Fibroblast of the conjunctiva (primary cell): ENCODE measurements at regions not wholly inside any gene's neighbourhood (a gene's known extent, or its start where the extent isn't known, plus 50 kb on each side); places are given as distances from the start of the nearest gene placed in this dataset.

ENCODE experiments used
- DNase-seq: peaks from one replicate; pipeline ENCODE4 v3.0.0-alpha.2; 2010; ENCODE audit warnings: low read depth

DNA sequence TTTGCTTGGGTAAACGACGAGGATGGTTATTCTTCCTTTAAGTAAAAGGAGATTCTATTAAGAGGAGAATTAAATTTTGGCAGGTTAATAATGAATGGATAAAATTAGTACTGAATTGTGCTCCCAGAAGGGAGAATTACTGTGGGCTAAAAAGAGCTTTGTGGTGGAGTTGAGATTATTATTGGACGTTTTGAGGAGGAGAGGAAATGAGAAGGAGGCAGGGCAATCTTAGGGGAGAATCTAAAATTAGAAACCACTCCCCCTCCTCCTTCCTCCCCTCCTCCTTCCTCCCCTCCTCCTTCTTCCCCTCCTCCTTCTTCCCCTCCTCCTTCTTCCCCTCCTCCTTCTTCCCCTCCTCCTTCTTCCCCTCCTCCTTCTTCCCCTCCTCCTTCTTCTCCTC lies 331.8 kb downstream of the PRL start:
- DNase-seq, result no peak

DNA sequence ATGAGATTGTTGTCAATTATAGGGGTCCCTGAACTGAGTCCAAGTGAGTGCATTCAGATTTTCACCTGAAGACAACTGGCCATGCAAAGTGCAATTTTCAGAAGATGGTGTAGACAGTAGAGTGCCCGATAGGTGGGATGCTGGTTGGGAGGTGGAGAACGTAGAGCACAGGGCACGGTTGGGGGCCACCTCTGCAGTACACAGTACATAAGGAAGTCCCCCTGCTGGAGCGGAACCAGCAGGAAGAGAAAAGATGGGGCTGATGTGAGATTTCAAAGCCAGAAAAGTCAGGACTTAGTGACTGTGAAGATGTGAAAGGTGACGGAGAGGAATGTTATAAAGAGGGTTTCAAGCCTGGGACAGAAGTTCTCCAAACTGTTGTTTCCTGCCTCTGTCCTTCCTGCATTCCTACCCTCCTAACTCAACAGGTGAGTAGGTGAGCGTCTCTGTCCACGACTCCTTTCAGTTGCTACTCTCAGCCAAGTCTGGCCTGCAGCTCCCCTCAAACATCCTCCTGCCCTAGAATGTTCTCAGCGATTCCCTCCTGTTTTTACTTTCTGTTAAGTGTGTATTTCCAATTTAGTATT lies 330.8 kb downstream of the PRL start:
- no peak for DNase-seq

DNA sequence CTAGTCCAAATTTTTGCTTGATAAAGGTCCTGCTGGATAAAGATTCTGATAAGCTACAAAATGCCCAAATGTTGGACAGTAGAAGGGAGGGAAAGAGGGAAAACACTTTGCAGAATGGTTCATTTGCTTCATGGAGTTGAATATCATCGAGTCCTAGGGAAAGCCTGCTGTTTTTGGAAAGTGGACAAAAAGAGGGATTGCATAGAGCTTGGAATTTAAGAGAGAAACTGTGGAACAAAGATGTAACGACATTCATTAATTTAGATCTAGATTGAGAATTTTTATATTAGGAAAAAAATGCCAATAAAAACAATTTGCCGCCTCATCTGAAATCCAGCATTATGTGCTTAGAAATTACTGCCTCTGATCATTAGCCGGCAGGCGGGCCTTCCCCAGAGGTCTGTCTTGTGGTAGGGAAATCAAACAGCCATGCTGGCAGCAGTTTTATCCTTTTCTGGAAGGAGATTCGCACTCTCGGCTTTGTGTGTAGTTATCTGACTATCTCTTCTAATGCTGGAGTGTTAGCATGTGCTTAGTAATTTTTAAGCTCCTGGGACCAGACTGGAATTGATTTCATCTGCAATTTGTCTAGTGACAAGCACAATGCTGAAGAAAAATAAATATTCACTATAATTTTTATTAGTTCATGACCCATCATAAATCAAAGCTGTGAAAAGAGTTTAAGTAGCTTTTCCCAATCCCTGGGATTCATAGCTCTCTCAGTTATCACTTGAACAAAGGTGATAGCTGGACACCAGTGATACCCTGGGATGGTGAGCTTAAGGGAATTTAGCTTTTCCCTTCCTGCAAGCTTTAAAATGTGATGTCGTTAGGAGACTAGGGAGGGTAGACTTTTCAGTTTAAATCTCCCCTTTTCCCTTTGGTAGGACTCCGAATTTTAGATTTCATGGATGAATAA lies 329.5 kb downstream of the PRL start:
- no peak for DNase-seq

DNA sequence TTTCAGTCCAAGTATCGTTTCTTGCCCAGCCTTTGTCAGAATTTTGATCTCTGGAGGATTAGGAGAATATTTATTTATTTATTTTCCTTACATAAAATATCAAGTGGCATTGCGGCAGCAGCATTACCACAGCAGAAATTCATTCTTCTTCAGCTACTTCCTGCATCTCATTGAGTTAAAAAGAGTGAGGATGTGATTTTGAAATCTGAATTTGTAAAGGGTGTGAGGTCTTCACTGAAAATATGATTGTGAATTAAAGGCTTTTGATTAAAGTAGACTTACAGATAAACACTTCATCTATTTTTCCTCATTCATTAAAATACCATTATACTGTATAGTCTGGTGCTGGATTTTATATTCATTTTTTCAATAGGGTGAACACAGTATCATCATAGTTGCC lies 328.4 kb downstream of the PRL start:
- no peak for DNase-seq

DNA sequence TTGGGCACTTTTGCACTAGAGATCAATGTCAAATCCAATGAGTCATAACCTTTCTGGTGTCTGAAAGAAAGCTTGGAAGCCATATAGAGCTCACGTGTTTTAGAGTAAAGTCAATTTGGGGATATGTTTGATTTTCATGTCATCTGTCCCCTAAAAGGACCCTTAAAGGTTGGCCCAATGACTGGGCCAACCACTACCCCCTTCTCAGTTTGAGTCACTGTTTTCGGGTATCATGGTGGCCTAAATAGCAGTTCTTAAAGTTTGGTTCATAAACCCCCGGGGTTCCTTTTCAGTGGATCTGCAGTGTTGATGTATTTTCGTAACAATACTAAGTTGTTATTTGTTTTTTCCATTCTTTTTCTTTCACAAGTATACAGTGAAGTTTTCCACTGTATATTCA lies 327.6 kb downstream of the PRL start:
- no peak for DNase-seq

DNA sequence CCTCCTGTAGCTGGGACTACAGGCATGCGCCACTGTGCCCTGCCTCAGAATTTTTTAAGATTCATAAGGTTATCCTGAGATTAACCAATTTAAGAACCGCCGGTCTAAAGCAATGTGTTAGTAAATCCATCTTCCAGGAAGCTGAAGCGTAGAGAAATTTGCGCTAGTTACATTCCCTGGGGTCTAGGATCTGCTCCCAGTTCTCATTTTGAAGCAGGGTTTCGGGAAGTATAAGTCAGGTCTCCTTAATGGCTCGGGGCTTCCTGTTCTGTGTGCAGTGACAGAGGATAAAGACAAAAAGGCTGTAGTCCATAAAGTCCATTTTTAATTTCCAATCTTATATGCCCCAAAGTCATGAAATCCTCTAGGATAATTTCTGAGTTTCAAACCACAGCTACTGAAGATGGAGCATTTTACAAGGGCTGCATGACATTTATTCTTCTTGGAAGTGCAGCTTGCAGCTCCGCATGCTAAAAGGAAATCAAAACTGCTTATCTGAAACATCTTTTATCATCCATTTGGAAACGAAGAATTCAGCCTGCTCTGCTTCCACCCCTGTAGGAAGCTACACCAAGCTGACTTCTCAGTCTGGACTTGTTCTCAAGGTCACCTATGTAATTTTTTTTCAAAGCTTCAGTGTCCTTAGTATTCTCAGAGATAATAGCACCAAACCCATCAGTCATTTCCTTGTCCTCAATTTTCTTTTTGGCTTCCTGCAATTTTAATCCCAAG lies 326.1 kb downstream of the PRL start:
- no peak for DNase-seq

DNA sequence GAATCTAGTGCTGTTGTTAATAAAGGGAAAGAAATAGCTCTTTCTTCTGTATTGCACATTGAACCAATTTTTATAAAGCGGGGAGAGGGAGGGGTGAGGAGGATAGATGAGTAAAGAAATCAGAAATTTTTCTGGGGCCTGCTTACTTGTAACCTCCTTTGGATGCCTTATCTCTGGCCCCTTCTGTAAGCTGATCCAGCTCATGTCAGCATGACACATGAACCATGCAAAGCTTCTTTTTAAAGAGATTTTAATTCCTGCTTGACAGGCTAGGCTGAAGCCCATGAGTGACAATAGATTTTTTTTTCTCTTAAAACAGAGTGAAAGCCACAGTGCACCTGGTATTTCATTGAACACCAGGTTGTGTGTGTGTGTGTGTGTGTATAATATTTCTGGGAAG lies 325.3 kb downstream of the PRL start:
- DNase-seq, result no peak

DNA sequence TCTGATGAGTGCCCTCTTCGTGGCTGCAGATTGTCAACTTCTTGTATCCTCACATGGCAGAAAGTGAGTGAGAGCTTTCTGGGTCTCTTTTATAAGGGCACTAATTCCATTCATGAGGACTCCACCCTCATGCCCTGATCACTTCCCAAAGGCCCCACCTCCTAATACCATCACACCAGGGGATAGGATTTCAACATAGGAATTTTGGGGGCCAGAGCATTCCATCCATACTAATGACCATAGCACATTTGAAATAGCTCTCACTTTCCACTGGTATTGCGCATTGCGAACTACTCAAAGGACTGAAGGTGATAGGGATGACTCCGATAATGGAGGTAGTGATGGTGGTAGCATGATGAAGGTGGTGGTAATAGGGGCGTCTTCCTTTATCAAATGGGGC lies 324.3 kb downstream of the PRL start:
- no peak for DNase-seq

DNA sequence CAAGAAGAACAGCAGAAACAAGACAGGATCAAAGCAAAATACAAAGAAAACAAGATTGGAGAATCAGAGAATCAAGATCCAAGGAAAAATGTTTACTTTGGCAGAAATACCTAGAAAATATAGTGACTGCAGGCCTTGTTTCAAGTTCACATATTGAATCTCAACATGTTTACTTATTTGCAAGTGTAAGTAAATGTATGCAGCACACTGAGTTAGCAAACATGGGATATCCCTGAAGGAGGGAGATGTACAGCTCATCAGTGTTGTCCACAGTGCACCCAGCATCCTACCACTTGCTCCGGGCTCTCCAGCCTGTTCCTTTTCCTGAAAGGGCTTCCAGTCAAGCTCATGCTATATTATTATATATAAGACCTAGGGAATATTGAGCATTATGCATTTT lies 319.5 kb downstream of the PRL start:
- DNase-seq, result no peak

DNA sequence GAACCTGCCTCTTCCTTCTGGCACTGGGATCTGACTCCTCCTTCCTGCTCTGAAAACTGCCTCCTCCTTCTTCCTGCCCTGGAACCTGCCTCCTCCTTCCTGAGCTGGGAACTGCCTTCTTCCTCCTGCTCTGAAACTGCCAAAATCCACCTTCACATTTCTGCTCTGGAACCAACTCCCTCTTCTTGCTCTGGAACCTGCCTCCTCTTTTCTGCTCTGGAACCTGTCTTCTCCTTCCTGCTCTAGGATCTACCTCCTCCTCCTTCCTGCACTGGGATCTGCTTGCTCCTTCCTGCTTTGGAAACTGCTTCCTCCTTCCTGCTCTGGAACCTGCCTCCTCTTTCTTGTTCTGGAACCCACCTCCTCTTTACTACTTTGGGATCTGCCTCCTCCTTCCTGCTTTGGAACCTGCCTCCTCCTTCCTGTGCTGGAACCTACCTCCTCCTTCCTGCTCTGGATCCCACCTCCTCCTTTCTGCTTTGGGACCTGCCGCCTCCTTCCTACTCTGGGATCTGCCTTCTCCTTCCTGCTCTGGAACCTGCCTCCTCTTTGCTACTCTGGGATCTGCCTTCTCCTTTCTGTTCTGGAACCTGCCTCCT lies 315.5 kb downstream of the PRL start:
- no peak for DNase-seq

DNA sequence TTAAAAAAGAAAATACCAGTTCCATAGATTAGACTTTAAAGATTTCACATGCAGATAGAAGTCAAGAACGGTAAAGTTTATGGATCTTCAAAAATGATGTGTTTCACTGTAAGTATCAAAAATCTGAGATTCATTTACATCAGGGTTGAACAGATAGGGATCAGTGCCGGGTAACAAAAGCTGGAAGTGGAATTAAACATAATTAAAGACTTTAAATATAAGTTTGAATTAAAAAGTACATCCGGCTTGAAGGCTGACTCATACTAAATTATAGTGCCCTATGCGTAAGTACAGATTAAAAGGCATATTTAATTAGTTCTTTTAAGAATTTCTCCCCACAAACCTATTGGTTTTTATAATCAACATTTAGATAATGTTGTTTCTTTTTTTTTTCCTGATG lies 312.7 kb downstream of the PRL start:
- no peak for DNase-seq

DNA sequence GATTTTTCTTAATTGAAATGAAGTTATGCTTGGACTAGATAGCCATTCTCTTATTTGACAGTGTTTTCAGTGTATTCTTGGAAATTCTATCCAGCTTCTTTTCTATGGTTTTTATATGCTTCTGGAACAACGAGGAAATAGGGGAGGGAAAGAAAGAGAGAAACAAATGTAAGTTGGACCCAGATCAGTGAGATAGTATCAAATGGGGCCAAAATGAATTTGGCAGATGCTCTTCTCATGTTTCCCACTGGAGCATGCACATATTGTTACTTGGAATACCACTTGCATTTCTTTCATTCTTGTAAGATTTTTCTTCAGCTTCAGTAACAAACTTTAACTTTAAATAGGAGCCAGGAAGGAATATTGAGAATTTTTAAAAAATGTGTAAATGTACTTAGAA lies 312.3 kb downstream of the PRL start:
- DNase-seq, result no peak

DNA sequence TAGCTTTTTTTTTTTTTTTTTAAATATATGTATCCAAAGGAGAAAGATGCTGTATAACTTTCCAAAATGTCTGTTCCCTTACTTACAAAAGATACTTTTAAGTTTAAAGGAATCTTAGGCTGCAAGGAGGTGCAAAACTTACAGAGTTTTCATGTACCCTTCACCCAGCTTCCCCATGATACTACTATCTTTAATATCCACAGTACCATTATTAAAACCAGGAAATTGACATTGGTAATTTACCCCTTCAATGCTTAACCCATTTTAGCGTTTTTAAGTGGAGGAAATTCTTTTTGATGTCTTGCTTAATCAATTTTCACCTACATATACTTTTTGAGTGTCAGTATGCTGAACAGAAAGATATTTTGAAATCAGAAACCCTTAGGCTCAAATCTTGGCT lies 310.9 kb downstream of the PRL start:
- no peak for DNase-seq

DNA sequence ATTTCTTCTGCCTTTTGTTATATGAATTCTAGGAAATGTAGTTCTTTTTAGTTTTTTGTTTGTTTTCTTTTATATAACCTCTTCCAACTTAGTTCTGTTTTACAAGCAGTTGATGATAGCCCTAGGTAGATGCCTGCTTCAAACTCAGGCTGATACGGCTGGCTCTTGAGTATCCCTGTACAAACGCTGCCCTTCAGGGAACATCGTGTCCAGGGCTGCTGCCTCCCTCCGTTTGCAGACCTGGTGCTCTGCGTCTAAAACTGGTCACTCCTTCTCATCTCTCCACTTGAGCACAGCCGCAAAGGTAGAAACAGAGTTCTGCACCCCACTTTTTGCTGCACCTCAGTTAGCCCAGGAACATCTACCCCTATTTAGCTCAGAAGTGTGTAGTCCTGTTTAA lies 310.1 kb downstream of the PRL start:
- DNase-seq, result no peak

DNA sequence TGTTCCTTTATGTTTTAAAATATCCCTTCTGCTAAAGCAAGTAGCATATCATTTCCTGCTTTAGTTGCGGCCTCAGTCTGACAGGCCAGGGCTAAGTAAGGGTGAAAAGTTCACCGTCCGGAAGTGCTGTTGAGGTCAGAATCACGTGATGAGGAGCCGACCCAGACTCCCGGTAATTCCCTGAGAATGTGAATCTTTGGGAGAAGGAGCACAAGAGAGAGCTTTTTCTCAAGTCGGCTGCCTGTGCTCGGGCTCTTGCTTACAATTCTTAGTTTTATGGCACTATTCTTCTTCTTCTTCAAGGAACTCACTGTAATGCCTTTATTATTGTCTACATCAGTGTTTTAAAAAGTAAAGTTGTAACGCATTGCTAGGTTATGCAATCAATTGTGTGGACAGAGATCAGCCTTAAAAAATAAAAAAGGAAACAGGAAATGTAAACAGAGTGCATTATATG lies 309.3 kb downstream of the PRL start:
- peak; percentile 45 for DNase-seq

DNA sequence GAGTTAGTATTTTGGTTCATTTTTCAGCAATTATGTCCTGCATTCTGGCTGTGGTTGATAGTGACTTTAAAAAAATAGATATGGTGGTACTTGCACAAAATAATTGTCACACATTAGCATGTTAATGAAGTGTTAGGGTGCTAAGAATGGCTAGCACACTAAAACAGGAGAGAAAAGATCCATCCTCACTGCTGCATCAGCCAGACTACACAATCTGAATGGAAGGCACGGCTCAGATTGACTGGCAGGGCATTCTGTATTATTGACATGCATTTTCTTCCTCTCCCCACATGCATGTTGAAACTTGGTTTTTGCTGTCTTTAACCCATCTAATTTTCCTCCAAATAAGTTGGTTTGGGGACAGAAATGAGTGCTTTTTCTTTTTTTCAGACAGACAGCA lies 306.3 kb downstream of the PRL start:
- no peak for DNase-seq

DNA sequence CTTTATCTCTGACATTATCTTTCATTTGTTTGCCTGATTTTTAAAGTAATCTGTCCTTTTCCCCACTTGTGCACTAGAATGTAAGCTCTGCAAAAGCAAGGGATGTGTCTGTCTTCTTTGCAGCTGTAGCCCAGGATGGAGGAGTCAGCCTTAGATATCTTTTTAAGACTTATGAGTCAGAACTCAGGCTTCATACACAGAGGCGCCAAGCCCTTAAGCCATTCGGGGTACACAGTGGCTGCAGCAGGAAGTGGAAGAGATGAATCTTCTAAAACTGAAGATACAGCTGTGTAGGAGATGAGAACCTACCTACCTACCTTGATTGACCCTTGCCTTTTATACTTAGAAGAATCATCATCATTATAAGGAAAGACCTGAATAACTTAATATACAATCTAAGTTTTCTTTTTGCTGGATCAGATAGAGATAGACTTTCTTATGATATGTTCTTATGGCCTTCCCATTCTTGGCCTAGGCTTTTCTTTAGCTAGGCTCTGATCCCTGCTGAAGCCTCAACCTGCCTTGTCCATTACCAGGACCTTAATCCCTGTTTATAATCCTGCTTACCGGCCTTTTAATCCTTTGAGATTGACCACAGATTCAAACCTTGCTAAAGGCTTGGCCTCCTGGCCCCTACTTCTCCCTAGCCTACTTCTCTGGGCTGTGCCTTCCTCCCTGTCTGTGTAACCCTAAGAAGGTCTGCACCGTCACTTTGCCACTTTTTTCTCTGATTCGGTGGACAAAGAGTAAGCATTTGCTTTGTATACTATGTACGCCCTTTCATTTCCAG lies 304.5 kb downstream of the PRL start:
- no peak for DNase-seq

DNA sequence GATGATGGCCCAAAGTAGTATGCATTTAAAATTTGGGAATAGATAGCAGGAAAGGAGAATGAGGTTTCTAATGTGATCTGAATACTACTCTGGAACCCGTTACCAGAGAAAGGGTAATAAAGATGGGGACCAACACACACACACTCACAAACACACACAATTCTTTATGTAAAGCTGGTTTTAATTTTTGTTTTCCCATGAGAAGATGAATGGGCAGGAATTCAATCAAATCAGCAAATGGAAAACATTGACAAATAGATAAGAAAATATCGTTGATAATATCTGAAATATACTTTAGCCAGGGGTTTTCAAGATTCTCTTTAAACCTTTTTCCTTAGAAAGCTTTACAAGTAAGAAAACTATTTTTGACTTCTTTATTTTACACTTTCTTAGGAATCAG lies 303.0 kb downstream of the PRL start:
- no peak for DNase-seq

DNA sequence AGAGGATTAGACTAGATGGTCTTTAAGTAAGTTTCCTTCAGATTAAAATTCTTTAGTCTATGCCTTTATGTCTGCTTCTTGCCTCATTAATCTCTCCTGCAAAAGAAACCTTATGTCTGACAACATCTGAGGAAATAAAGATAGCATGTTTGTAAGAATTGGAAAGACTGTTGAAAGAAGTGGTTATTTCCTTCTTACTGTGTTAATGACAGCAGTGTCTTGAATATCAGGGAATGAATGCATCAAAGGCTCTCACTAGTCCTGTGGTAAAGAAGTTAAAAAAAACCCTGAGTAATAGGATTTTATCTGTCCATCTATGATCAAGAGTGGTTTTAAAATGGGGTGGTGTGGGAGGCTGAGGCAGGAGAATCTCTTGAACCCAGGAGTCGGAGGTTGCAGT lies 302.0 kb downstream of the PRL start:
- no peak for DNase-seq

DNA sequence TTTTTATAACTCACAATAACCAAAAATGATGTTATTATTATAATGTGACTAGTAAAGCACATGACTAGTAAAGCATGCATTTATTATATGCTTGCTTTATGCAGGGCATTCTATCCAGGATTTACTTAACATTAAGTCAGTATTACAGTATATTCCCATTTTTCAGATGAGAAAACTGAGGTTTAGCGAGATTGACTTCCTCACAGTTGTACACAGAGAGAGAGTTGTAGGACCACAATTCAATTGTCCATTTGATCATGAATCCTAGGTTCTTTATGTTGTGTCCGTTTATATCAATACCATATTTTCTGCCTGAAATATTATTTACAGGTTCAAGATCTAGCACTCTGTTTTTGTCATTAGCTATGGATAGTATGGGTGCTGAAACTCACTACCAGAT lies 301.5 kb downstream of the PRL start:
- DNase-seq, result no peak

DNA sequence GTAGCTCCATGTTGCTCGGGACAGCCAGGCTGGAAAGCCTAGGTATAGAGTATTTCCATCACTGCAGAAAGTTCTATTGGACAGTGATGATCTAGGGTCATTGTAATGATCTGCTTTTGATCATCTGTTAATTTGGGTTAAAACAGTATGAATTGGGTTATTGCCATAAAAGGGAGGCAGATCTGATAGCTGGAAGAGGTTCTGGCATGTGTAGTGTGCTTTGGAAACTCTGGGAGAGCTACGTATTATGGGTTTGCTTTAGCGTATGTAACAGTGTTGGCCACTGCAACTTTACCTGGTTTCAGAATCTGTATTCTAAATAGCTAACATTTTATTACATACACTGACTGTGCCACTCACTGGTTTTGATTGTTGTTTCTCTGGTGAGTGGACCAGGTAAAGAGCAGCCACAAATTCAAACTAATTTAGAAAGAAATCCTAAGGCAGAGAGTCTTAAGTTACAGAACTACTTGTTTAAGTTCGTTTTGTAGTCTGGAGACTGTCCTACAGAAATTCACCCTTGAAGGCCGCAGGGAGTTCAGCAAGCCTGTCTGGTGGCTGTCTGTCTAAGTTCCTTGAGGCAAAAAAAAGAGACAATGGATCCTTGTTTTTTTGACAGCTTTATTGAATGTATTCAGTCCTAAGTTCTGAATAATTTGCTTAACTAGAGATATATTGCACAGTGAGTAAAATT lies 300.3 kb downstream of the PRL start:
- DNase-seq, result no peak
